Loucy (cell line): ENCODE measurements at regions not wholly inside any gene's neighbourhood (a gene's known extent, or its start where the extent isn't known, plus 50 kb on each side); places are given as distances from the start of the nearest gene placed in this dataset.

Experiments
- CTCF ChIP-seq: fragments of 200-600 bp; sonication (generic); conservative IDR thresholded peaks from 2 replicates; pipeline ENCODE4 v1.5.1; 2014; ENCODE audit warnings: mild to moderate bottlenecking, antibody characterized with exemption, low read length
- EZH2phosphoT487 ChIP-seq: fragments of 200-600 bp; IDR thresholded peaks from 2 replicates; pipeline ENCODE4 v1.6.1; 2018; ENCODE audit warnings: antibody characterized with exemption, mild to moderate bottlenecking, moderate library complexity, borderline replicate concordance

DNA sequence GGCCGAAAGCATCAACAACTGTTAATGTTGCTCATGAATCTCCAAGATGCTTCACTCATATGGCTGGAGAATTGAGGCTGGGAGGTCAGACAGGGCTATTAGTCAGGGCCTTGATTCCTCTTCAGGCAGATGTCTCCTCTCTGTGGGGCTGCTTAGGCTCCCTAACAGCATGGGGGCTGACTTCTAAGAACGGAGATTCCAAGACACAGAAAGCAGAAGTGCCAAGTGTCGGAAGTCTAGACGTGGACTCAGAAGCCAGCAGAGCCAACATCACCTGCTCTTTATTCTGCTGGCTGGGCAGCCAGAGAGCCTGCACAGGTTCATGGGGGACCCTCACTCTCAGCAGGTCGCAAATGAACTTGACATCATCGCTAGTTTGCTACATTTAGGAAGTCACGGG lies 279.8 kb downstream of the CDH26 start:
- no peak for TF ChIP-seq CTCF
- no peak for TF ChIP-seq EZH2phosphoT487
